ENCODE measurements at regions not wholly inside any gene's neighbourhood (a gene's known extent, or its start where the extent isn't known, plus 50 kb on each side); places are given as distances from the start of the nearest gene placed in this dataset.

- TF ChIP-seq RFX5 (IDR thresholded peaks at IDR 0.05; ENCODE audit: borderline replicate concordance, low read depth, low read length): no peak
- TF ChIP-seq TCF12 (IDR thresholded peaks at IDR 0.05; ENCODE audit: low read depth, low read length): no peak
- TF ChIP-seq BACH1 (IDR thresholded peaks at IDR 0.05; ENCODE audit: low read length): no peak
- TF ChIP-seq USF2 (IDR thresholded peaks at IDR 0.05; ENCODE audit: low read length): no peak
- TF ChIP-seq BRCA1 (IDR thresholded peaks at IDR 0.05; ENCODE audit: low read depth, low read length): no peak
- no peak for TF ChIP-seq JUN (IDR thresholded peaks at IDR 0.05; ENCODE audit: low read depth, low read length)
- TF ChIP-seq HDAC2 (IDR thresholded peaks at IDR 0.05; ENCODE audit: borderline replicate concordance in 1 of 2, low read depth in 2 of 2, low read length in 2 of 2): no peak
- no peak for TF ChIP-seq MAFK (IDR thresholded peaks at IDR 0.05; ENCODE audit: low read depth, low read length)
- no peak for TF ChIP-seq TEAD4 (IDR thresholded peaks at IDR 0.05; ENCODE audit: low read depth, low read length)
- no peak for TF ChIP-seq E2F6 (IDR thresholded peaks at IDR 0.05)
- no peak for TF ChIP-seq CTCF (IDR thresholded peaks at IDR 0.05; ENCODE audit: control extremely low read depth in 1 of 3, insufficient read depth in 1 of 3, low read depth in 1 of 3, low read length in 3 of 3)
These were observed 411.2 kb upstream of the FZD8 start (continued) for GRCh38 chr10:36053271-36053670.
